HG02973 (cell line): ENCODE measurements at regions not wholly inside any gene's neighbourhood (a gene's known extent, or its start where the extent isn't known, plus 50 kb on each side); places are given as distances from the start of the nearest gene placed in this dataset.
A peak's percentile ranks its signal among the peaks of the same experiment; 100 is the strongest.
"Not testable (repeated sequence)": the region's sequence is repeated elsewhere in the genome, so short reads cannot be mapped to it uniquely, and the experiment has no call there.

ENCODE experiments used
- ATAC-seq: cut with Tn5 transposase; IDR thresholded peaks from one replicate; pipeline ENCODE4 v1.9.1; 2021; ENCODE audit warnings: moderate library complexity; ENCODE audit not compliant: unreplicated experiment

GRCh38 chr22:22345781-22346180 is 101.2 kb downstream of the VPREB1 start:
- ATAC-seq = no peak

GRCh38 chr22:22346401-22347107 is 102.0 kb downstream of the VPREB1 start:
- no peak for ATAC-seq

DNA sequence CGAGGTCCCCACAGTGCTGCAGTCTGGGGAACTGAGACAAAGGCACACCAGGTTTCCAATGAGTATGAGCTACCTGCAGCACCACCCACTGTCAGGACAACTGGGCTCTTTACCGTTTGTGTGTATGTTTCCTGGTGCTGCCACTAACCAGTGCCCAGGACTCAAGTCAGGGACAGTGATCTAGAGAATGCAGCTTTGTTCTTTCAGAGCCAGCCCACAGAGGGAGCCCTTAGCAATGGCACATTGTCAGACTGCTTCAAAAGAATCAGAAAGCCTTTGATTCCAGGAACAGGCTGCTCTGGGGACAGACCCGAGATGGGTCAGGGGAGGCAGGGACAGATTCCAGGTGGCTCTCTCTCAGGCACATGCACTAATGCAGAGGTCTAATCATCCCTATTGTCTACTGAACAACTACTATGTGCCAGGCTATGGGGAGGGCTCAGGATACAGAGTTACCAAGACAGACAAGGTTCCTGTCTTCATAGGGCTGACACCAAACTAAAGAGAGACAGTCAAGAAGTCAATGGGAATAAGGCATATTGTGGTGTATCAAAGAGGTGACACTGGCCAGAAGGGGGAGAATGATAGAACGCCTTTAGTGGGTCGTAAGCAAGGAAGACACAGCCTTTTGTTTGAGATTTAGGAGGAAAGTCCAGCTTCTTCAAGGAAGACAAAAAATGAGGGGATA is 103.7 kb downstream of the VPREB1 start:
- ATAC-seq = no peak

- ATAC-seq = no peak
Observed at GRCh38 chr22:22348815-22349454, 104.3 kb downstream of the VPREB1 start.

GRCh38 chr22:22349455-22349836 is 104.9 kb downstream of the VPREB1 start:
- ATAC-seq = no peak

- no peak for ATAC-seq
Observed at GRCh38 chr22:22351366-22351765, 106.8 kb downstream of the VPREB1 start.

GRCh38 chr22:22352371-22352999 is 107.9 kb downstream of the VPREB1 start:
- ATAC-seq = no peak

DNA sequence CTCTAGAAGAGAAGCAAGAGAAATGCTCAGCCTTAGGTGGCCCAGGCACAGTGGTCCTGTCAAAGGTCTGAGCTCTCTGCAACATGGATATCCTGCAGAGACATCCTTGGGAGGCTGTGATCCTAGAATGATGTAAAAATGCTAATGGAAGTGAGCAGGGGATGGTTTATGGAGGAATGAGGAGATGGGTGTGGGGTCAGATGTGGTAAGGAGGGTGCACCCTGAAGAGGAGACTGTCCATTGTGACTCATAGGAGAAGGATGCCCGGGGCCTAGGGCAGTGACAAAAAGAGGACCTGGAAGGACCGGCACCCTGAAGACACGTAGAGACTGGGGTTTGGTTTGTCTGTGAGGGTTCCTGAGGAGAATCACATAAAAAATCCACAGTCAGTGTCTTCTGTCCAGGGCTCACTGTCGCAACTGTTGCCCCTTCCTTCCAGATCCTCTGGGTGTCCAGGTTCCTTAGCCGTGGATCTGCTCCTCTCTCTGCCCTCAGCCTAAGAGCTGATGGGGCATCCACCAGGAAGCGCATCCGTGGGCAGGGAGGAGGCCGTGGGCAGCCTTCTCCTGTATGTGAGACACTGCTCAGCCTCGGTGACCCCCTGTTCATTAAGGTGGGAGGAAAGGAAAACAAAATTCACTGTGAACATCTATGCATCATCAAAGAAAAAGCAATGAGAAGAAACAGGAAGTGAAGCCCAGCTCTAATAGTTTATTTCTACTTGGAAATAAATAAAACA is 110.7 kb downstream of the VPREB1 start:
- no peak for ATAC-seq

GRCh38 chr22:22357024-22357883 is 112.7 kb downstream of the VPREB1 start:
- peak; percentile 62 for ATAC-seq

GRCh38 chr22:22358152-22358551 is 113.6 kb downstream of the VPREB1 start:
- no peak for ATAC-seq

DNA sequence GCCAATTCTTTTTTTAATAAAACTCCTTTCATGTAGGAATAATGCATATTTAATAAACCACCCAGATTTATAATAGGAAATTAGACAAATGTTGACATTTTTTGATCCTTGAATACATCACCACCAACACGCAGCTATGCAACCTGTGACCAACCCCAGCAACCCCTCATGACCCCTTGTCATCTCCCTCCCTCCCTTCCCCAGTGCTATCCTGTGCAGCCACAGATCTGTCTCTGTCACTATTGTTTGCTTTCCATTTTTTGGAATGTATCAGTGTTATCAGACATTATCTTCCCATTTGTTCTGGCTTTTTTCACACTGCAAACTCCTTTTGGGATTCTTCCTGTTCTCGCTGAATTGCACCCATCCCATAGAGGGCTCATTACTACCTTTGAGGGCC is 114.1 kb downstream of the VPREB1 start:
- no peak for ATAC-seq

DNA sequence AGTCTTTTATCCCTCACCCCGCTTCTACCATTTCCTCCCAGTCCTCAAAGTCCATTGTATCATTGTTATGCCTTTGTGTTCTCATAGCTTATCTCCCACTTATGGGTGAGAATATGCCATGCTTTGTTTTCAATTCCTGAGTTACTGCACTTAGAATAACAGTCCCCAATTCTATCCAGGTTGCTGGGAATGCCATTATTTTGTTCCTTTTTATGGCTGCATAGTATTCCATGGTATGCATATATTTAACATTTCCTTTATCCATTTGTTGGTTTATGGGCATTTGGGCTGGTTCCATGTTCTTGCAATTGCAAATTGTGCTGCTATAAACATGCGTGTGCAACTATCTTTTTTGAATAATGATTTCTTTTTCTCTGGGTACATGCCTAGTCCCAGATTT is 114.9 kb downstream of the VPREB1 start:
- ATAC-seq = no peak

DNA sequence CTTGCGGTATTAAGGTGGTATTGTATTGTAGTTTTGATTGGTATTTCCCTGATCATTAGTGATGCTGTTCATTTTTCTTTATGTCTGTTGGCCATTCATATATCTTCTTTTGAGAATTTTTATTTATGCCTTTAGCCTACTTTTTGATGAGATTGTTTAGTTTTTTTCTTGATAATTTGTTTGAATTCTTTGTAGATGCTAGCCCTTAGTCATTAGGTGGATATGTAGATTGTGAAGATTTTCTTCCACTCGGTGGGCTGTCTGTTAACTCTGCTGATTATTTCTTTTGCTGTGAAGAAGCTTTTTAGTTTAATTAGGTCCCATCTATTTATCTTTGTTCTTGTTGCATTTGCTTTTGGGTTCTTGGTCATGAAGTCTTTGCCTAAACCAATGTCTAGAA is 115.4 kb downstream of the VPREB1 start:
- no peak for ATAC-seq

DNA sequence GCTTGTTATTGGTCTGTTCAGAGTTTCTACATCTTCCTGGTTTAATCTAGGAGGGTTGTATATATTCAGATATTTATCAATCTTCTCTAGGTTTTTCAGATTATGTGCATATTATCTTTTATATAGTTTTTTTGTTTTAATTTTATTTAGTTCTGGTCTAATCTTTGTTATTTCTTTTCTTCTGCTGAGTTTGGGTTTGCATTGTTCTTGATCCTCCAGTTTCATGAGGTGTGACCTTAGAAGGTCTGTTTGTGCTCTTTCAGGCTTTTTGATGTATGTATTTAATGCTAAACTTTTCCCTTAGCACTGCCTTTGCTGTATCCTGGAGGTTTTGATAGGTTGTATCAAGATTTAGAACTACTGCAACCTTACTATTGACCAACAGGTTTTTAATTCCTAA is 117.7 kb downstream of the VPREB1 start:
- no peak for ATAC-seq

DNA sequence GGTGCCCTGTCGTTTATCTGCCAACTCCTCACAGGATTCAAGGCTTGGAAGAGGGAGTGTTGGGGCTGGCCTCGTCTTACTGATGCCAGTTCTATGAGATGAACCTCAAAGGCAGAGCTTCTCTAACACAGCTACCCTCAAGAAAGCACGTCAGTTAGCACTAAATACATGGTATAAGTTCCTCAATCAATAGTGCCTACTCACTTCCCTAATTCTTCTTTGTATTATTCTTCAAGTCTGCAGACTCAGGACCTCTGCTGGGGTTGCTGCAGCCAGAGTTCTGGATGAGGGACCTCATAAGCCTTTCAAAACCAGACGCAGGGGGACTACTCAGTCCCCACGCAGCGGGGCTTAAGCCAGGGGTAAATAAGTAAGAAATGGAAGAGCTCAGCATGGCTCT is 118.3 kb downstream of the VPREB1 start:
- ATAC-seq = no peak

GRCh38 chr22:22364207-22364606 is 119.6 kb downstream of the VPREB1 start:
- ATAC-seq = no peak

DNA sequence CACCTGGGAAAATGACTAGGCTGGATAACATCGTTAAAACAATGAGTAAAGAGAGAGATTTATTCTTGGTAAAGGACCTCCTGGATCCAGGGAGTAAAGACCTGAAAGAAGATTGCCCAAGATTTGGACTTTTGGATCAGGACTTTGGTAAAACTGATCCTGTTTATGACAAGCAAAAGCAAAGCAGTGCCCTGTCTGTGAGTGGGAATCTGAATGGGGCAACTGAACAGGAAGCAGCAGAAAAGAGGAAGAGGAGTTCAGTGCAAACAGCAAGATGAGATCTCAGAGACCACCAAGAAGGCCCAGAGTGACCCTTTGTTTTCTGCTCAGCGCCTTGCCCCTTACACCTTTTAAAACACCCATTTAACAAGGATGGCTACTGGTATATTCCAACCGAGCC is 122.0 kb downstream of the VPREB1 start:
- ATAC-seq = no peak

DNA sequence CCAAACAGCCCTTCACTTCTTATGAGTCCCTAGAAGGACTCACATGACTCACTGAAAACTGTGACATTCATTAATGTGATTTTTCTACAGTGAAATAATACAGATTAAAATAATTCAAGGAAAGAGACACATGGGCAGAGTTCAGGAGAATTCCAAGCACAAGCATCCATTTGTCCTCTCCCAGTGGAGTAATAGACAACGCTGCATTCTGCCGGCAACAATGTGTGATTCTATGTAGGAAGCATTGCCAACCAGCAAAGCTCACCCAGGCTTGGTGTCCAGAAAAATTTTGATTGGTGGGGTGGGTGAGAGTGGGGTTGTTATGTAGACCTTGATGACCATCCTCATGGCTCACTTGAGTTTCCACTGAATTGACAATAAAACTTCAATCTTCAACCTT is 123.9 kb downstream of the VPREB1 start:
- no peak for ATAC-seq

GRCh38 chr22:22369219-22369963 is 124.8 kb downstream of the VPREB1 start:
- ATAC-seq = not testable (repeated sequence)

DNA sequence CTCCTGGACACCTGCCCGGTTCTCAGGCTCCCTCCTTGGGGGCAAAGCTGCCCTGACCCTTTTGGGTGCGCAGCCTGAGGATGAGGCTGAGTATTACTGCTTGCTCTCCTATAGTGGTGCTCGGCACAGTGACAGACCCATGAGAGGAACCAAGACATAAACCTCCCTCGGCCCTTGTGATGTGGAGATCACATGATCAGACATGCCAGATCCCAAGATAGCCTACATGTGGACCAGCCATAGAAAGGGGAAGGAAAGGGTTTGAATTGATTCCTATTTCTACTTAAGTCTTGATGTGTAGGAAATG is 125.3 kb downstream of the VPREB1 start:
- no peak for ATAC-seq
